ENCODE measurements at regions not wholly inside any gene's neighbourhood (a gene's known extent, or its start where the extent isn't known, plus 50 kb on each side); places are given as distances from the start of the nearest gene placed in this dataset.

GRCh38 chr11:87779276-87780067 is 395.8 kb downstream of the RAB38 start:
- TF ChIP-seq CTCF (conservative IDR thresholded peaks at IDR 0.05 in 1 of 2, IDR thresholded peaks at IDR 0.05 in 1 of 2; ENCODE audit: extremely low read depth in 1 of 2, insufficient read depth in 1 of 2, low read depth in 1 of 2, low read length in 2 of 2) (no peak), EZH2 (IDR thresholded peaks at IDR 0.05; ENCODE audit: borderline replicate concordance, low read length) (no peak)

Measured in mammary epithelial cell (primary cell).